HEK293 (cell line): ENCODE measurements at regions not wholly inside any gene's neighbourhood (a gene's known extent, or its start where the extent isn't known, plus 50 kb on each side); places are given as distances from the start of the nearest gene placed in this dataset.

Experiments
- CTCF ChIP-seq: fragments of 450-650 bp; formaldehyde crosslinking; IDR thresholded peaks from 2 replicates; pipeline ENCODE4 v1.5.1; 2016; ENCODE audit warnings: missing biosample characterization, missing genetic modification characterization
- HOXA7 ChIP-seq: sonication (generic); formaldehyde crosslinking; IDR thresholded peaks from 2 replicates; pipeline ENCODE4 v1.8.1; 2022; ENCODE audit warnings: missing genetic modification reagents, borderline replicate concordance
- PRDM4 ChIP-seq: fragments of 450-650 bp; formaldehyde crosslinking; IDR thresholded peaks from 2 replicates; pipeline ENCODE4 v1.5.1; 2017; ENCODE audit warnings: missing biosample characterization, missing genetic modification characterization
- REST ChIP-seq: fragments of 450-650 bp; formaldehyde crosslinking; IDR thresholded peaks from 2 replicates; pipeline ENCODE4 v1.5.1; 2016; ENCODE audit warnings: missing biosample characterization, missing genetic modification characterization
- ZBTB17 ChIP-seq: fragments of 450-650 bp; formaldehyde crosslinking; IDR thresholded peaks from 2 replicates; pipeline ENCODE4 v1.5.1; 2016; ENCODE audit warnings: missing biosample characterization, missing genetic modification characterization
- ZBTB21 ChIP-seq: fragments of 450-650 bp; formaldehyde crosslinking; IDR thresholded peaks from 2 replicates; pipeline ENCODE4 v1.5.1; 2017; ENCODE audit warnings: missing biosample characterization, missing genetic modification characterization
- ZNF112 ChIP-seq: fragments of 450-650 bp; formaldehyde crosslinking; IDR thresholded peaks from 2 replicates; pipeline ENCODE4 v1.5.0; 2017; ENCODE audit warnings: missing biosample characterization, missing genetic modification characterization
- ZNF155 ChIP-seq: fragments of 450-650 bp; formaldehyde crosslinking; IDR thresholded peaks from 2 replicates; pipeline ENCODE4 v1.5.1; 2016; ENCODE audit warnings: missing biosample characterization, missing genetic modification characterization
- ZNF16 ChIP-seq: fragments of 450-650 bp; formaldehyde crosslinking; IDR thresholded peaks from 2 replicates; pipeline ENCODE4 v1.5.1; 2016; ENCODE audit warnings: low read depth, missing biosample characterization, missing genetic modification characterization
- ZNF248 ChIP-seq: fragments of 450-650 bp; formaldehyde crosslinking; IDR thresholded peaks from 2 replicates; pipeline ENCODE4 v1.5.1; 2017; ENCODE audit warnings: missing biosample characterization, missing genetic modification characterization
- ZNF324 ChIP-seq: fragments of 450-650 bp; formaldehyde crosslinking; IDR thresholded peaks from 2 replicates; pipeline ENCODE4 v1.5.1; 2016; ENCODE audit warnings: missing biosample characterization, missing genetic modification characterization
- ZNF571 ChIP-seq: fragments of 450-650 bp; formaldehyde crosslinking; IDR thresholded peaks from 2 replicates; pipeline ENCODE4 v1.5.0; 2017; ENCODE audit warnings: missing biosample characterization, missing genetic modification characterization
- ZNF670 ChIP-seq: fragments of 450-650 bp; formaldehyde crosslinking; IDR thresholded peaks from 2 replicates; pipeline ENCODE4 v1.5.1; 2016; ENCODE audit warnings: missing biosample characterization, missing genetic modification characterization, low read depth

- TF ChIP-seq ZNF155 (tag by site-specific recombination) (no peak), CTCF (tag by site-specific recombination) (no peak), PRDM4 (no peak), ZNF670 (tag by site-specific recombination) (no peak), ZNF16 (tag by site-specific recombination) (no peak), ZNF571 (tag by site-specific recombination) (no peak), ZNF112 (tag by site-specific recombination) (no peak), HOXA7 (CRISPR knock-in tag) (no peak), ZBTB17 (tag by site-specific recombination) (no peak), ZNF248 (tag by site-specific recombination) (no peak), REST (tag by site-specific recombination) (no peak), ZBTB21 (tag by site-specific recombination) (no peak), ZNF324 (tag by site-specific recombination) (no peak)
Observed at GRCh38 chr2:60309336-60309735, 244.1 kb downstream of the BCL11A start.
